ENCODE measurements at regions not wholly inside any gene's neighbourhood (a gene's known extent, or its start where the extent isn't known, plus 50 kb on each side); places are given as distances from the start of the nearest gene placed in this dataset.
"Not testable (repeated sequence)": the region's sequence is repeated elsewhere in the genome, so short reads cannot be mapped to it uniquely, and the experiment has no call there.

DNA sequence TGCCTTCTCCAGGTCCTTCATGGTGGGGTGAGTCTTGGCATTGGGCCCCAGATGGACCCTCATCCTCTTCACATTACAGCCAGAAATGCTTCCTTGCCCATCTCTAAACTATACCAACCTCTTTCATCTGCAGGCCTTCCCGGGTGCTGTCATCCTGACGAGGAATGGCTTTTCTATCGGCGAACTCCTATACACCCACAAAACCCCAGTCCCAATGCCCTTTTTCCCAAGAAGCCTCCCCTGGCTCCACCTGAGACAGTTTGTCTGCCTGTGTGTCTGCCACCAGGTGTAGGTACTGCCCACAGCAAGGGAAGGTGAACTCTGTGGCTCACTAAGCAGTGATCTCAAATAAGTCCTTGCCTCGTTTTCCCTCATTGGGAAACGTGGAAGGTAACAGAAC, 55.3 kb downstream of the PTPRS start:
- TF ChIP-seq CTCF (IDR thresholded peaks at IDR 0.05; ENCODE audit: low read depth, low read length): no peak
- no peak overlapping the region for H3K4me3 ChIP-seq (ENCODE audit: low read depth, low read length)

- no peak for TF ChIP-seq CTCF (IDR thresholded peaks at IDR 0.05; ENCODE audit: low read depth, low read length)
- no peak overlapping the region for H3K4me3 ChIP-seq (ENCODE audit: low read depth, low read length)
Observed at GRCh38 chr19:5282901-5283300, 57.7 kb downstream of the PTPRS start.

GRCh38 chr19:5281588-5281987, 59.0 kb downstream of the PTPRS start:
- no peak for TF ChIP-seq CTCF (IDR thresholded peaks at IDR 0.05; ENCODE audit: low read depth, low read length)
- no peak overlapping the region for H3K4me3 ChIP-seq (ENCODE audit: low read depth, low read length)

GRCh38 chr19:5275668-5276067, 64.9 kb downstream of the PTPRS start:
- not testable (repeated sequence) for H3K4me3 ChIP-seq (ENCODE audit: low read depth, low read length)

- no peak for TF ChIP-seq CTCF (IDR thresholded peaks at IDR 0.05; ENCODE audit: low read depth, low read length)
- no peak overlapping the region for H3K4me3 ChIP-seq (ENCODE audit: low read depth, low read length)
Observed at GRCh38 chr19:5273782-5274181, 66.8 kb downstream of the PTPRS start.

- H3K4me3 ChIP-seq (ENCODE audit: low read depth, low read length): no peak overlapping the region
- no peak for TF ChIP-seq CTCF (IDR thresholded peaks at IDR 0.05; ENCODE audit: low read depth, low read length)
Observed at GRCh38 chr19:5271145-5271544, 69.5 kb downstream of the PTPRS start.

- TF ChIP-seq CTCF (IDR thresholded peaks at IDR 0.05; ENCODE audit: low read depth, low read length): no peak
- H3K4me3 ChIP-seq (ENCODE audit: low read depth, low read length): no peak overlapping the region
Observed at GRCh38 chr19:5269926-5270325, 70.7 kb downstream of the PTPRS start.

GRCh38 chr19:5269279-5269678, 71.3 kb downstream of the PTPRS start:
- TF ChIP-seq CTCF (IDR thresholded peaks at IDR 0.05; ENCODE audit: low read depth, low read length): no peak

More at GRCh38 chr19:5269279-5269678, 71.3 kb downstream of the PTPRS start:
- no peak overlapping the region for H3K4me3 ChIP-seq (ENCODE audit: low read depth, low read length)
